K562 (cell line): ENCODE measurements at regions not wholly inside any gene's neighbourhood (a gene's known extent, or its start where the extent isn't known, plus 50 kb on each side); places are given as distances from the start of the nearest gene placed in this dataset.

ENCODE experiments used
- C11orf30 ChIP-seq: fragments of 450-650 bp; IDR thresholded peaks from 2 replicates; pipeline ENCODE4 v1.6.1; 2016; ENCODE audit warnings: low read depth, mild to moderate bottlenecking
- EGR1 ChIP-seq: fragments of 450-650 bp; conservative IDR thresholded peaks from 2 replicates; pipeline ENCODE4 v1.6.1; 2017; ENCODE audit warnings: mild to moderate bottlenecking
- MAFF ChIP-seq: IDR thresholded peaks from 2 replicates; pipeline ENCODE4 v1.6.1; 2012; ENCODE audit warnings: low read length, improper control_type of control experiment
- NCOR1 ChIP-seq: fragments of 450-650 bp; IDR thresholded peaks from 2 replicates; pipeline ENCODE4 v1.6.1; 2016; ENCODE audit warnings: mild to moderate bottlenecking, moderate library complexity
- RBBP5 ChIP-seq: fragments of 200-600 bp; sonication (generic); IDR thresholded peaks from 2 replicates; pipeline ENCODE4 v1.6.1; 2012; ENCODE audit warnings: borderline replicate concordance, mild to moderate bottlenecking, low read length, control low read depth, inconsistent platforms; ENCODE audit not compliant: insufficient read depth, poor library complexity, severe bottlenecking
- SMARCC2 ChIP-seq: fragments of 450-650 bp; IDR thresholded peaks from 2 replicates; pipeline ENCODE4 v1.6.1; 2017; ENCODE audit warnings: antibody characterized with exemption, moderate library complexity, mild to moderate bottlenecking, low read depth
- TAF15 ChIP-seq: fragments of 200-400 bp; formaldehyde crosslinking; IDR thresholded peaks from 2 replicates; pipeline ENCODE4 v1.6.1; 2017; ENCODE audit warnings: mild to moderate bottlenecking, low read depth, low read length, moderate library complexity
- TF ChIP-seq, protein P1 (sequence below): fragments of 450-650 bp; formaldehyde crosslinking; conservative IDR thresholded peaks from 2 replicates; pipeline ENCODE4 v1.4.0; 2022; ENCODE audit warnings: mild to moderate bottlenecking, missing genetic modification characterization
- TF ChIP-seq, protein P2 (sequence below): fragments of 450-650 bp; formaldehyde crosslinking; IDR thresholded peaks from 2 replicates; pipeline ENCODE4 v1.4.0; 2020; ENCODE audit warnings: mild to moderate bottlenecking, moderate library complexity
- TF ChIP-seq, protein P3 (sequence below): sonication (generic); formaldehyde crosslinking; IDR thresholded peaks from 2 replicates; pipeline ENCODE4 v1.8.0; 2022; ENCODE audit warnings: missing genetic modification reagents, mild to moderate bottlenecking, borderline replicate concordance

DNA sequence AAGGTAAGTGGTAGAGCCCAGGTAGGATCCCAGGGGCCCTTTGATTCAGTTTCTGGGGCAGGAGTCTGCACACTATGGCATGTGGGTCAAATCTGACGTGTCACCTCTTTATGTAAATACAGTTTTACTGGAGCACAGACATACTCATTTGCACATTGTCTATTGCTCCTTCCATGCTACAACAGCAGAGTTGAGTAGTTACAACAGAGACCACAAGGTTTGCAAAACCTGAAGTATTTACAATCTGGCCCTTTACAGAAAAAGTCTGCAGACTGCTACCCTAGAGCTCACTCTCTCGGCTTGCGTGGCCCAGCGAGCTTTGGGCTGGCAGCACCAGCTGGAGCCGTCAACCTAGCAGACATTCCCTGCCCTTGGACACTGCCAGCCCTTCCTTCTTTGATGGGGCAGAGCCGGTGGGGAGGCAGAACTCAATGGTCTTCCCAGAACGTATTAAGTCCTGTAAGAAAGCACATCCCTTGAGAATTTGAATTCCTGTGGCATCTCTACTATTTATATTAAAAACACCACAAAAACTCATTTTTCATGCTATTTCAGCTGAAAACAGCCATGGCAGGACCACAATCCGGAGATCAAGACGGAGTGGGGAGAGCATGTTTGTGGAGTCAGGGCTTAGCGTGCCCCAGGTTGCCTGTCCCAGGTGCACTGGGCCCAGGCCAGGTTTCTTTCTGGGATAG, 133.1 kb upstream of the NUDT7 start (continued):
- no peak for TF ChIP-seq RBBP5
- TF ChIP-seq, protein P1, sequence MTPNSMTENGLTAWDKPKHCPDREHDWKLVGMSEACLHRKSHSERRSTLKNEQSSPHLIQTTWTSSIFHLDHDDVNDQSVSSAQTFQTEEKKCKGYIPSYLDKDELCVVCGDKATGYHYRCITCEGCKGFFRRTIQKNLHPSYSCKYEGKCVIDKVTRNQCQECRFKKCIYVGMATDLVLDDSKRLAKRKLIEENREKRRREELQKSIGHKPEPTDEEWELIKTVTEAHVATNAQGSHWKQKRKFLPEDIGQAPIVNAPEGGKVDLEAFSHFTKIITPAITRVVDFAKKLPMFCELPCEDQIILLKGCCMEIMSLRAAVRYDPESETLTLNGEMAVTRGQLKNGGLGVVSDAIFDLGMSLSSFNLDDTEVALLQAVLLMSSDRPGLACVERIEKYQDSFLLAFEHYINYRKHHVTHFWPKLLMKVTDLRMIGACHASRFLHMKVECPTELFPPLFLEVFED (CRISPR knock-in tag): no peak
- TF ChIP-seq SMARCC2: no peak
- TF ChIP-seq, protein P2, sequence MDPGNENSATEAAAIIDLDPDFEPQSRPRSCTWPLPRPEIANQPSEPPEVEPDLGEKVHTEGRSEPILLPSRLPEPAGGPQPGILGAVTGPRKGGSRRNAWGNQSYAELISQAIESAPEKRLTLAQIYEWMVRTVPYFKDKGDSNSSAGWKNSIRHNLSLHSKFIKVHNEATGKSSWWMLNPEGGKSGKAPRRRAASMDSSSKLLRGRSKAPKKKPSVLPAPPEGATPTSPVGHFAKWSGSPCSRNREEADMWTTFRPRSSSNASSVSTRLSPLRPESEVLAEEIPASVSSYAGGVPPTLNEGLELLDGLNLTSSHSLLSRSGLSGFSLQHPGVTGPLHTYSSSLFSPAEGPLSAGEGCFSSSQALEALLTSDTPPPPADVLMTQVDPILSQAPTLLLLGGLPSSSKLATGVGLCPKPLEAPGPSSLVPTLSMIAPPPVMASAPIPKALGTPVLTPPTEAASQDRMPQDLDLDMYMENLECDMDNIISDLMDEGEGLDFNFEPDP (CRISPR knock-in tag): no peak
- no peak for TF ChIP-seq EGR1
- TF ChIP-seq, protein P3, sequence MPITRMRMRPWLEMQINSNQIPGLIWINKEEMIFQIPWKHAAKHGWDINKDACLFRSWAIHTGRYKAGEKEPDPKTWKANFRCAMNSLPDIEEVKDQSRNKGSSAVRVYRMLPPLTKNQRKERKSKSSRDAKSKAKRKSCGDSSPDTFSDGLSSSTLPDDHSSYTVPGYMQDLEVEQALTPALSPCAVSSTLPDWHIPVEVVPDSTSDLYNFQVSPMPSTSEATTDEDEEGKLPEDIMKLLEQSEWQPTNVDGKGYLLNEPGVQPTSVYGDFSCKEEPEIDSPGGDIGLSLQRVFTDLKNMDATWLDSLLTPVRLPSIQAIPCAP (CRISPR knock-in tag): no peak
- TF ChIP-seq C11orf30: no peak
- no peak for TF ChIP-seq NCOR1
- no peak for TF ChIP-seq MAFF
- TF ChIP-seq TAF15: no peak
